Coronary artery (tissue), 2 donors: ENCODE measurements at regions not wholly inside any gene's neighbourhood (a gene's known extent, or its start where the extent isn't known, plus 50 kb on each side); places are given as distances from the start of the nearest gene placed in this dataset.

Experiments used
- DNase-seq: peaks from one replicate; pipeline ENCODE4 v3.0.0-alpha.2; 2017; ENCODE audit warnings: low spot score
- H3K27ac ChIP-seq, 2 donors: fragments of 200-600 bp; sonication (generic); one replicate each; pipeline ENCODE4 v1.5.1; 2016 to 2019
- H3K4me3 ChIP-seq: fragments of 200-600 bp; sonication (generic); 2 replicates; pipeline ENCODE4 v1.5.1; 2016; ENCODE audit warnings: mild to moderate bottlenecking, moderate library complexity
- CTCF ChIP-seq: fragments of 200-600 bp; sonication (generic); IDR thresholded peaks from one replicate; pipeline ENCODE4 v1.5.1; 2019; ENCODE audit warnings: antibody characterized with exemption

DNA sequence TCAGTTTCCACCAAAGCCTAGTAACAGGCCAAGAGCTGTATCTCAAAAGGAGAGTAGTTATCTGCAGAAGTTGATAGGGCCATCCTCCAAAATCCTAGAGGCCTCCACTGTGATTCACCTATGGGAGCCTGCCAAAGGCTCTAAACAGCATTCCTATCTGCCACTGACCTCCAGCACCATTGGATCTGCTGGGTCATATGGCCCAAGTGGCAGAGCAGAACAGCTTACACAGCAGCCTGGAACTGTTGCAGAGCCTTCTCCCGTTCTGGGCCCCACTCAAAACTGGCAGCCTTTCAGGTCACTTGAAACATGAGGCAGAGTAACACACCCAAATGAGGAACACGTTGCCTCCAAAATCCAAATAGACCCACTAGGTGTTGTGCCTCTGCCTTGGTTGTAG is 345.2 kb upstream of the RND3 start:
- TF ChIP-seq CTCF = no peak

GRCh38 chr2:150824118-150824517 is 336.7 kb upstream of the RND3 start:
- no peak for DNase-seq
- H3K27ac ChIP-seq = no peak overlapping the region
- TF ChIP-seq CTCF = no peak
- no peak overlapping the region for H3K4me3 ChIP-seq

More for the DNA sequence above, 345.2 kb upstream of the RND3 start:
- no peak for DNase-seq
- no peak overlapping the region for H3K27ac ChIP-seq
- H3K4me3 ChIP-seq = no peak overlapping the region

- Histone ChIP-seq H3K27ac (no peak overlapping the region), H3K4me3 (no peak overlapping the region)
- no peak for DNase-seq
- no peak for TF ChIP-seq CTCF
Measured at GRCh38 chr2:150817422-150817821, 330.0 kb upstream of the RND3 start.

- Histone ChIP-seq H3K27ac (no peak overlapping the region), H3K4me3 (no peak overlapping the region)
- TF ChIP-seq CTCF = no peak
- DNase-seq = no peak
Measured at GRCh38 chr2:150812664-150813367, 325.3 kb upstream of the RND3 start.

- H3K4me3 ChIP-seq = no peak overlapping the region
- no peak for TF ChIP-seq CTCF
- no peak overlapping the region for H3K27ac ChIP-seq
- DNase-seq = no peak
Measured at GRCh38 chr2:150812066-150812465, 324.6 kb upstream of the RND3 start.

- no peak overlapping the region for H3K4me3 ChIP-seq
- no peak for TF ChIP-seq CTCF
- no peak for DNase-seq
- H3K27ac ChIP-seq = no peak overlapping the region
Measured at GRCh38 chr2:150811259-150811855, 323.9 kb upstream of the RND3 start.

DNA sequence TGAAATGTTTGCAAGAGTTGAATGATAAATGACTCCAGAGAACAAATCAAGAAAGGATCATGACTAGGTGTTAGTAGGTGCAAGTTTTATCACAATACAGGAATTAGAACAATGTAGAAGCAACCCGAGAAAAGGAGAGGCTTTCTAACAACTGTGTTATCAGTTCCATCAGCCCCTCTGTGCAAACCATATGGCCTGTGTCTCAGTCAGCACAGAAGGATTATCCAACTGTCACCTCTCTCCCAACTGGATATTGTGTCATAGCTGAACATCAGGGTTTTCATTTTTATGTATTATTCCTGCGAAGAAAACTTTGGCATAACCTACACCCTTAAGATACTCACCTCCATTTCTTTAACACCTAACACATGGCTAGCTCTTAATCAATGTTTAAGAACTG is 321.6 kb upstream of the RND3 start:
- TF ChIP-seq CTCF = no peak
- Histone ChIP-seq H3K27ac (no peak overlapping the region), H3K4me3 (no peak overlapping the region)
- DNase-seq = no peak
